Astrocyte of the cerebellum (primary cell): ENCODE measurements at regions not wholly inside any gene's neighbourhood (a gene's known extent, or its start where the extent isn't known, plus 50 kb on each side); places are given as distances from the start of the nearest gene placed in this dataset.

Experiments used
- DNase-seq: peaks from one replicate; pipeline ENCODE4 v3.0.0-alpha.2; 2011; ENCODE audit warnings: low read depth
- H3K4me3 ChIP-seq: 2 replicates; pipeline ENCODE4 v1.5.1; 2011; ENCODE audit warnings: mild to moderate bottlenecking, low read depth, low read length, moderate library complexity
- in situ Hi-C: cut with HindIII; loops from 2 replicates; pipeline ENCODE4 v1.10.0; 2017; ENCODE audit warnings: low sequenced_read_pairs
- TF ChIP-seq, protein P1 (sequence below): IDR thresholded peaks from 2 replicates; pipeline ENCODE4 v1.5.1; 2012; ENCODE audit warnings: low read length, low read depth, moderate library complexity, mild to moderate bottlenecking; ENCODE audit errors: missing control alignments

DNA sequence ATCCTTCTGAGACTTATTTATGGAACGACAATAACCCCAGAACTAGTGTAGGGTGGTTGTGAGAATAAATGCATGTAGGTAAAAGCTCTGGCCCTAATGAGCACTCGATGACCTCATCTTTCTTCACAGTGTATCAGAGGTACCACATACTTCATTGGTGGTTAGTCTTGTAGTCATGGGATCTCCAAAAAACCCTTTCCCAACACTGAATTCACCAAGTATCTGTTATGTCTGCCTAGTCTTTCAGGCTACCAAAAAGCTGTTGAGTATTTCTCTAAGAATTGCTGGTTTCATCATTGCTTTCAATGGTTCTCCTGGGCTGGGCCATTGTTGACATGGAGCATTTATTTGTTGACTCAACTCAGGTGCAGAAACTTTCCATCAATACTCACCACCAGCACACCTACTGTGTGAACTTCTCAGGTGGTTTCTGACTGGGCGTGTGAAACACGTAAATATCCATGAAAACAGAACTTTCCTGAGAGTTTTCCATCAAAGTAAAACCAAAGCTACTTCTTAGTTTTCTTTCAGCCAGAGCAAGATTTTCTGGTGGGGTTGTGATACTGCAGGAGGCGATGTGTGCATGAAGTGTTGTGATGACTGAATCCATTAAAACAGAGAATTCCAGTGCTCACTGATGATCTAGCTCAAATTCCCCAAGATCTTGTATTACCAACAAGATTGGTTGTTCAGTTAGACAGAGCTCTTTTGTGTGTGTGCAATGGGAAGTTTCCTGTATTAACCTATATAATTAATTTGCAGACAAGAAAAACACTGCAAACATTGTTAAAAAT lies 51.4 kb upstream of the SLC35B4 start:
- in situ Hi-C loops: no loop called here
- no peak overlapping the region for H3K4me3 ChIP-seq
- DNase-seq: no peak
- TF ChIP-seq, protein P1, sequence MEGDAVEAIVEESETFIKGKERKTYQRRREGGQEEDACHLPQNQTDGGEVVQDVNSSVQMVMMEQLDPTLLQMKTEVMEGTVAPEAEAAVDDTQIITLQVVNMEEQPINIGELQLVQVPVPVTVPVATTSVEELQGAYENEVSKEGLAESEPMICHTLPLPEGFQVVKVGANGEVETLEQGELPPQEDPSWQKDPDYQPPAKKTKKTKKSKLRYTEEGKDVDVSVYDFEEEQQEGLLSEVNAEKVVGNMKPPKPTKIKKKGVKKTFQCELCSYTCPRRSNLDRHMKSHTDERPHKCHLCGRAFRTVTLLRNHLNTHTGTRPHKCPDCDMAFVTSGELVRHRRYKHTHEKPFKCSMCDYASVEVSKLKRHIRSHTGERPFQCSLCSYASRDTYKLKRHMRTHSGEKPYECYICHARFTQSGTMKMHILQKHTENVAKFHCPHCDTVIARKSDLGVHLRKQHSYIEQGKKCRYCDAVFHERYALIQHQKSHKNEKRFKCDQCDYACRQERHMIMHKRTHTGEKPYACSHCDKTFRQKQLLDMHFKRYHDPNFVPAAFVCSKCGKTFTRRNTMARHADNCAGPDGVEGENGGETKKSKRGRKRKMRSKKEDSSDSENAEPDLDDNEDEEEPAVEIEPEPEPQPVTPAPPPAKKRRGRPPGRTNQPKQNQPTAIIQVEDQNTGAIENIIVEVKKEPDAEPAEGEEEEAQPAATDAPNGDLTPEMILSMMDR: no peak
